Stimulated activated effector memory CD8-positive, alpha-beta T cell treated with anti-CD3 and anti-CD28 coated beads, Interleukin-12 subunit alpha, Interleukin-12 subunit beta, amount 100 ng/mL, for 72 hours (primary cell): ENCODE measurements at regions not wholly inside any gene's neighbourhood (a gene's known extent, or its start where the extent isn't known, plus 50 kb on each side); places are given as distances from the start of the nearest gene placed in this dataset.
A peak's percentile ranks its signal among the peaks of the same experiment; 100 is the strongest.

Experiments
- ATAC-seq: fragments of 150-1000 bp; cut with Tn5 transposase; 2 replicates; pipeline ENCODE4 v1.10.0; 2021
- DNase-seq, 2 donors: peaks; one replicate each; pipeline ENCODE4 v3.0.0; 2021 to 2022; ENCODE audit warnings: low spot score in 2 of 2
- H3K27ac Mint-ChIP-seq: one replicate; pipeline ENCODE4 v1.8.0; 2022; ENCODE audit warnings: mild to moderate bottlenecking, mixed read lengths
- H3K36me3 Mint-ChIP-seq: one replicate; pipeline ENCODE4 v1.8.0; 2022; ENCODE audit warnings: mild to moderate bottlenecking, mixed read lengths
- H3K4me1 Mint-ChIP-seq: one replicate; pipeline ENCODE4 v1.8.0; 2022; ENCODE audit warnings: mixed read lengths
- H3K4me3 Mint-ChIP-seq: one replicate; pipeline ENCODE4 v1.8.0; 2022; ENCODE audit warnings: mild to moderate bottlenecking, mixed read lengths
- H3K9me3 Mint-ChIP-seq: one replicate; pipeline ENCODE4 v1.8.0; 2022; ENCODE audit warnings: mixed read lengths

DNA sequence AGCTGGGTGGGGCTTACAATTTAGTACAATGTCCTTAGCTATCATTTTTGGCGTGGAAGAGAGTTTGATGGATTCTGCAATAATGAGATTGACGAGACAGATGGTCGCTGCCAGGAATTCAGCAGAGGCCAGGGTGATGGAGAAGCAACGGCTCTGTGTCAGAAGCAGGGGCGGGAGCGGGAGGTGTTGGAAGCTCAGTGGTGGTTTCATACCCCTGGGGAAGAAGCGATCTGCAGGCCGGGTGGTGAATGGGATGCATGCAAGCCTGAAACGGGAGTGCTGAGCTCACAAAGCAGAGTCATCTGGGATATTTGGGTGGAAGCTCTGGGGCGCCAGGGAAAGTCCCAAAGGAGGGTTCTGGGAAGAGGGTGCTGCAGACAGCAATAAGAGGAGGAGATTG, 370.8 kb downstream of the ZNF536 start:
- no peak overlapping the region for H3K27ac Mint-ChIP-seq
- H3K9me3 Mint-ChIP-seq = no peaks in the 10 kb centered on the region
- H3K4me1 Mint-ChIP-seq = no peaks in the 10 kb centered on the region
- H3K4me3 Mint-ChIP-seq = no peak overlapping the region
- ATAC-seq (no peak), DNase-seq (no peak)
- H3K36me3 Mint-ChIP-seq = no peaks in the 10 kb centered on the region

GRCh38 chr19:30742406-30742938, 370.3 kb downstream of the ZNF536 start:
- no peak for DNase-seq
- Mint-ChIP-seq H3K9me3 (no peaks in the 10 kb centered on the region), H3K36me3 (no peaks in the 10 kb centered on the region), H3K4me1 (no peaks in the 10 kb centered on the region), H3K4me3 (no peak overlapping the region), H3K27ac (no peak overlapping the region)
- ATAC-seq = no peak

GRCh38 chr19:30741566-30741965, 369.4 kb downstream of the ZNF536 start:
- Mint-ChIP-seq H3K36me3 (no peaks in the 10 kb centered on the region), H3K4me1 (no peaks in the 10 kb centered on the region), H3K9me3 (no peaks in the 10 kb centered on the region), H3K4me3 (no peak overlapping the region), H3K27ac (no peak overlapping the region)
- ATAC-seq (no peak), DNase-seq (no peak)

GRCh38 chr19:30739394-30739793, 367.2 kb downstream of the ZNF536 start:
- no peaks in the 10 kb centered on the region for H3K9me3 Mint-ChIP-seq
- H3K4me1 Mint-ChIP-seq = no peaks in the 10 kb centered on the region
- H3K27ac Mint-ChIP-seq = no peak overlapping the region
- ATAC-seq (no peak), DNase-seq (no peak)
- H3K36me3 Mint-ChIP-seq = no peaks in the 10 kb centered on the region
- no peak overlapping the region for H3K4me3 Mint-ChIP-seq

DNA sequence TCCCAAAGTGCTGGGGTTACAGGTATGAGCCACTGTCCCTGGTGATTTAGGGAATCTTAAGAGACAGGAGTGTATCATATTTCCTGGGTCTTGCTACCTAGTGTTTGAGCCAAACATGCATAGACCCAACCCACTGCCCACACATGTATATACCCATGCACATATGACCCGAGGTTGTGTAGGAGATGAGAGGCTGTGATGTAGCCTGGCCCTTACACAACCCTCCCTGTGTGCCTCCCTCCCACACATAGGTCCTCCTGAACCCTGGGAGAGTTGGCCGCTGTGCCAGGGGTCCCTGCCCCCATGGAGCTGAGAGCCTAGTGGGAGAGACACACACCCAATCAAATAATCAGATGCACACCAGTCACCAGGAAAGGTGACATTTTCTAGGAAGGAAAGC, 365.9 kb downstream of the ZNF536 start:
- H3K4me1 Mint-ChIP-seq = no peaks in the 10 kb centered on the region
- no peak overlapping the region for H3K27ac Mint-ChIP-seq
- ATAC-seq = no peak
- H3K4me3 Mint-ChIP-seq = no peak overlapping the region
- H3K36me3 Mint-ChIP-seq = no peaks in the 10 kb centered on the region
- no peak for DNase-seq
- H3K9me3 Mint-ChIP-seq = no peaks in the 10 kb centered on the region

GRCh38 chr19:30734669-30735068, 362.5 kb downstream of the ZNF536 start:
- Mint-ChIP-seq H3K4me1 (no peaks in the 10 kb centered on the region), H3K27ac (no peak overlapping the region), H3K9me3 (no peaks in the 10 kb centered on the region), H3K36me3 (no peaks in the 10 kb centered on the region), H3K4me3 (no peak overlapping the region)
- DNase-seq = no peak
- no peak for ATAC-seq

DNA sequence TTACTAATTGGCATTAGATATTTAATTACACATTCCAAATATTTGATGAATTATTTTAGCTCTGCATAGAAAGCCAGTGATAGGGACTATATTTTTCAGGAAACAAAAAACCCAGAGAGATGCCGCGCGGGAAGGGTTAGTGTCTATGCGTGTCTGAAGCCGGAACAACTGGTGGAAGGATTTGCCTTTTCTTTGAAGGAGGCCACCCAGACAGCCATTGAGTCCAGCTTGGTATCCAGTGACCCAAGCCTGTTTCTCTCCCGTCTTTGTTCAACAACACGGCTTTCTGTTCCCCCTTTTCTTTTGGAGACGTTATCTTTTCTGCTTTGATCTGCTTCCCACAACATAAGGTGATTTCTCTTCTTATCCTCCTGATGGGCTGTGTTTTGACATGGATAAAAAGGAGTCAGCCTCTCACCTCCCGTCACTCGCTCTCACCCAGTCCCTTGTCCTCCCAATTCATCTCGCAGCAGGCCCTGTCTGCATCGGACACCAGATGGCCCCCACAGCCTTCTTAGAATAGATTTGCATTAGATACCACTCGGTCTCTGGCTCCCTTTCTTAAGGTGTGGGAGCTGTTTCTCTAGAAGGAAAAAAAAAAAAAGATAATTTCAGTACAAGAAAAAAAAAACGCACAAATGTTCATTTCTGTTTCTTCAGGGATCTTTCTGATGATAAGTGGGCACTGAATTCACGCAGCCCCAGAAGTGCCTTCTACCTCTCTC, 361.8 kb downstream of the ZNF536 start:
- no peaks in the 10 kb centered on the region for H3K9me3 Mint-ChIP-seq
- H3K4me1 Mint-ChIP-seq = no peaks in the 10 kb centered on the region
- no peaks in the 10 kb centered on the region for H3K36me3 Mint-ChIP-seq
- no peak overlapping the region for H3K27ac Mint-ChIP-seq
- ATAC-seq = no peak
- no peak overlapping the region for H3K4me3 Mint-ChIP-seq
- no peak for DNase-seq

- no peak overlapping the region for H3K27ac Mint-ChIP-seq
- H3K4me3 Mint-ChIP-seq = no peak overlapping the region
- DNase-seq (no peak), ATAC-seq (no peak)
- no peaks in the 10 kb centered on the region for H3K9me3 Mint-ChIP-seq
- no peaks in the 10 kb centered on the region for H3K36me3 Mint-ChIP-seq
- no peaks in the 10 kb centered on the region for H3K4me1 Mint-ChIP-seq
Measured at GRCh38 chr19:30731591-30731990, 359.4 kb downstream of the ZNF536 start.

DNA sequence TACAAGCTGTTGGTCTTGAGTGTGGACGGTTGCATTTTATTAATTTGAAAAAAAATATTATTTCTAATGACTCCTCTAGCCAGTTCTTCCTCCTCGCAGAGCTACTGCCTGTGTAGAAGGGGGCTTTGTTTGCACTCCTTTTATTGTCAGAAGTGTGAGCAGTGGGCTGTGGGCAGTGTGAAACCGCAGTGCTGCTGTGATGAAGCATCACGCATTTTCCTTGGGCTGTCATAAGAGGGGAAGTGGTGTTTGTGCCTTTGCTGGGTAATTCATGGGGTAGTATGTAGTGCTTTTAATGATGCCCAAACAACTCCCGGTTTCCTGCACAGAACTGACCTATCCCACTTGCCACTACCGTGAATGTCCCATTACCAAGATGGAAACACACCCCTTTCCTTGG, 357.3 kb downstream of the ZNF536 start:
- no peak overlapping the region for H3K27ac Mint-ChIP-seq
- no peak overlapping the region for H3K4me3 Mint-ChIP-seq
- ATAC-seq = no peak
- no peaks in the 10 kb centered on the region for H3K9me3 Mint-ChIP-seq
- H3K4me1 Mint-ChIP-seq = no peaks in the 10 kb centered on the region
- H3K36me3 Mint-ChIP-seq = no peaks in the 10 kb centered on the region
- DNase-seq = no peak

GRCh38 chr19:30722761-30723160, 350.6 kb downstream of the ZNF536 start:
- H3K27ac Mint-ChIP-seq = no peak overlapping the region

GRCh38 chr19:30722186-30722585, 350.0 kb downstream of the ZNF536 start:
- peaks cover 5% of the 10 kb centered on the region for H3K36me3 Mint-ChIP-seq
- no peaks in the 10 kb centered on the region for H3K4me1 Mint-ChIP-seq
- H3K9me3 Mint-ChIP-seq = no peaks in the 10 kb centered on the region
- ATAC-seq (no peak), DNase-seq (no peak)
- no peak overlapping the region for H3K27ac Mint-ChIP-seq
- no peak overlapping the region for H3K4me3 Mint-ChIP-seq

More at GRCh38 chr19:30722761-30723160, 350.6 kb downstream of the ZNF536 start:
- no peak for DNase-seq
- no peak for ATAC-seq
- Mint-ChIP-seq H3K36me3 (peaks cover 5% of the 10 kb centered on the region), H3K4me1 (no peaks in the 10 kb centered on the region), H3K4me3 (no peak overlapping the region), H3K9me3 (no peaks in the 10 kb centered on the region)

DNA sequence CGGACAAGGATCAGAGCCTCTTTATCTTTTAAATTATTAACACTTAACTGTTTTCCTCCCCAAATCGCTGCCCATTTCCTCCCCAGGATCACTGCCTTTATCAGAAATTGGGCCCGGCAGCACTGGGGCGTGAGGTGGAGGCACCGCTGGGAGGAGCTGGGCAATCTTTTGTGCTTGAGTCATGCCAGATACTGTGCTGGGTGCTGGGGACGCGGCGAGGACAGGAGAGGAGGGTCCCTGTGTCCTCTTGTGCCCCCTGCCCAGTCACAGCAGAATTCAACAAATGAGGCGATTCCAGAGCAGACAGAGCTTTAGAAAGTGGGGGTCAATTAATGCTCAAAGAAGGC, 347.8 kb downstream of the ZNF536 start:
- Mint-ChIP-seq H3K27ac (no peak overlapping the region), H3K4me1 (no peaks in the 10 kb centered on the region), H3K36me3 (peaks cover 5% of the 10 kb centered on the region), H3K9me3 (no peaks in the 10 kb centered on the region), H3K4me3 (peak overlapping the region; percentile 58)
- ATAC-seq (no peak), DNase-seq (no peak)

- Mint-ChIP-seq H3K4me3 (peak overlapping the region; percentile 58), H3K36me3 (peaks cover 5% of the 10 kb centered on the region), H3K9me3 (no peaks in the 10 kb centered on the region), H3K4me1 (no peaks in the 10 kb centered on the region), H3K27ac (no peak overlapping the region)
- ATAC-seq (peak; percentile 55), DNase-seq (peak in 1 of 2 donors; percentile 52)
Measured at GRCh38 chr19:30719189-30719998, 347.2 kb downstream of the ZNF536 start.

- Mint-ChIP-seq H3K27ac (no peak overlapping the region), H3K36me3 (peaks cover under 1% of the 10 kb centered on the region), H3K4me1 (no peaks in the 10 kb centered on the region), H3K4me3 (peak overlapping the region; percentile 58), H3K9me3 (no peaks in the 10 kb centered on the region)
- no peak for DNase-seq
- no peak for ATAC-seq
Measured at GRCh38 chr19:30718707-30719106, 346.5 kb downstream of the ZNF536 start.

DNA sequence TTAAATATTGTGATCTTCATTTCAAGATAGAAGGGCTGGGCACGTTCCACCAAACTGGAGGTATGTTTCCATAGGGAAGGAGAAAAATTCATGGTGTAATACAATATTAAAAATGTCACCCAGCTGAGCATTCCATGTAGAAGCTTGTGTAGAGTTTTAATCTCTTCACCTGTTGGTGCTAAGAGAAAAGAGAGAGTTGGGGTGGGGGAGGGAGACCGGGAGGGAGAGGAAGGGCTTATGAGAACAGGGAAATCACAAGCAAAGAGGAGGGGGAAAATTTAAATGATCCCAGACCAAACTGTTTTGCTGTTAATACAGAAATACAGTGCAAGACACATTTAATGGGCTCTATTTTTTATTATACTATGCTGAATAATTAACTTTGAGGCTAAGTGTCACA, 345.8 kb downstream of the ZNF536 start:
- ATAC-seq = no peak
- DNase-seq = no peak
- no peaks in the 10 kb centered on the region for H3K9me3 Mint-ChIP-seq
- H3K36me3 Mint-ChIP-seq = no peaks in the 10 kb centered on the region
- H3K4me3 Mint-ChIP-seq = no peak overlapping the region
- no peaks in the 10 kb centered on the region for H3K4me1 Mint-ChIP-seq
- H3K27ac Mint-ChIP-seq = no peak overlapping the region

GRCh38 chr19:30717381-30717780, 345.2 kb downstream of the ZNF536 start:
- ATAC-seq (no peak), DNase-seq (no peak)
- Mint-ChIP-seq H3K4me1 (no peaks in the 10 kb centered on the region), H3K36me3 (no peaks in the 10 kb centered on the region), H3K4me3 (no peak overlapping the region), H3K9me3 (no peaks in the 10 kb centered on the region), H3K27ac (no peak overlapping the region)
